ENCODE measurements at regions not wholly inside any gene's neighbourhood (a gene's known extent, or its start where the extent isn't known, plus 50 kb on each side); places are given as distances from the start of the nearest gene placed in this dataset.

DNA sequence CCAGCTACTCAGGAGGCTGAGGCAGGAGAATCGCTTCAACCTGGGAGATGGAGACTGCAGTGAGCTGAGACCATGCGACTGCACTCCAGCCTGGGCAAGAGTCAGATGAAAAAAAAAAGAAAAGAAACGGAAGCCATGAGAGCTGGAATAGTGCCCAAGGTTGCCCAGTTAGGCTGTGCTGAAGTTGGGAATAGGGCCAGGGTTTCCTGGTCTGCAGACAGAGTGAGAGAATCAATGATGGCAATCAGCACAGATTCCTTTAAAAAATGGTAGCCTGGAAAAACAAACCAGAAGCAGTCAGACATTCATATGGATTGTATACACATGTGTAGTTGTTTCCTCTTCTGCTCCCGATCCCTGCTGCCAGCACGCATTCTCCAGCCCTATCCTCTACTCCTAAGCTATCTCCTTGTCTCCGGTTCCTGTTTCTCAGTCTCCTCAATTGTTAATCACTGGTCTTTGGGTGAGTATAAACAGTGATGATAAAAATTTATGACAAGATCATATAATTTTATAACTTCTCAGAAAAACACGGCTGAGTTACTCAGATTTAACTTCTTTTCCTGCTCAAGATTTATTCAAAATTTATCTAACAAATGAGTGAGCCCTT lies 316.2 kb upstream of the UMPS start:
- Histone ChIP-seq H3K4me3 (ENCODE audit: low read depth in 1 of 2, low read length in 2 of 2) (no peak overlapping the region), H3K9ac (ENCODE audit: low read depth in 1 of 2, low read length in 2 of 2) (no peak overlapping the region), H3K9me3 (ENCODE audit: control insufficient read depth in 1 of 2, low read length in 2 of 2) (no peaks in the 10 kb centered on the region), H3K4me1 (ENCODE audit: control insufficient read depth in 1 of 2, insufficient read depth in 2 of 2, low read length in 2 of 2) (peaks cover 0 to 6% of the 10 kb centered on the region in 2 donors), H3K27me3 (ENCODE audit: control insufficient read depth in 1 of 2, insufficient read depth in 2 of 2, low read length in 2 of 2) (no peaks in the 10 kb centered on the region), H3K36me3 (ENCODE audit: control insufficient read depth in 1 of 2, insufficient read depth in 2 of 2, low read length in 2 of 2) (no peaks in the 10 kb centered on the region), H3K27ac (ENCODE audit: low read depth, low read length) (no peak overlapping the region)

DNA sequence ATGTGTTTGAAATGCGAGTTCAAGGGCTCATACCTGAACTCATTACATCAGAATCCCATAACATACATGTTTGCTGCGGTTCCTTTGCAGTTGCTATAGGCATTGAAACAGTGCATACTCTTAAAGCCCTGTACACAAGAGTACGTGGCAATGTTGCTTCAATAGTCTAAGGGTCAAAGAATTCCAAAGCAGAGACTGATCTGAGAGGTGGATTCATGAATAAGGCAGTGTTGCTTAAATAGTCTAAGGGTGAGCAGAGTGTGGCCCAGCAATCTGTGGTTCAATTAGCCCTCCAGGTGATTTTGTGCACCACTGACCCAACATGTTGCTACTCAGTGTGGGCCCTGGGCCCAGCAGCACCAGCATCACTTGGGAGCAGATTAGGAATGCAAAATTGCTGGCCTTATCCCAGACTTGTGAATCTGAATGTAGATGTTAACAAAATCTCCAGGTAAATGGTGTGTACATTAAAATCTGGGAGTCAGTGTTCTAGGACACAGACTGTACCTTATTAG lies 314.7 kb upstream of the UMPS start:
- no peaks in the 10 kb centered on the region for H3K36me3 ChIP-seq (ENCODE audit: control insufficient read depth in 1 of 2, insufficient read depth in 2 of 2, low read length in 2 of 2)
- H3K4me1 ChIP-seq (ENCODE audit: control insufficient read depth in 1 of 2, insufficient read depth in 2 of 2, low read length in 2 of 2): peaks cover 0 to 6% of the 10 kb centered on the region in 2 donors
- H3K27me3 ChIP-seq (ENCODE audit: control insufficient read depth in 1 of 2, insufficient read depth in 2 of 2, low read length in 2 of 2): no peaks in the 10 kb centered on the region
- H3K4me3 ChIP-seq (ENCODE audit: low read depth in 1 of 2, low read length in 2 of 2): no peak overlapping the region
- H3K9me3 ChIP-seq (ENCODE audit: control insufficient read depth in 1 of 2, low read length in 2 of 2): no peaks in the 10 kb centered on the region
- no peak overlapping the region for H3K9ac ChIP-seq (ENCODE audit: low read depth in 1 of 2, low read length in 2 of 2)
- H3K27ac ChIP-seq (ENCODE audit: low read depth, low read length): no peak overlapping the region

DNA sequence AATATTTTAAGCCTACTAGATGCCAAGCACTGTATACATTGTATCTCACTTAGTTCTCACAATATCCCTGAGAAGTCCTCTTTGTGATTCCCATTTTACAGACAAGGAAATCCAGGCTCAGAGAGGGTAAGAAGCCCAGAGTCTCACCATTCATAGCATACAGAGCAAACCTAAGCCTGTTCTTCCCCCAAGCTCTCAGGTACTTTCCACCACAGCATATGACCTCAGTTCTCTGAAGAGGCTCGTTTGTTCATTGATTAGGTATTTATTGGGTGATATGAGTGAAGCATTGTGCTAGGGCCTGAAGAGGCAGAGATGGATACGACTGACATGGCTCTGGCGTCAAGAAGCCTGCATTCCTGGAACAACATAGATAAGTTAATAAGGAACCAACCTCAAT lies 310.9 kb upstream of the UMPS start:
- no peaks in the 10 kb centered on the region for H3K27me3 ChIP-seq (ENCODE audit: control insufficient read depth in 1 of 2, insufficient read depth in 2 of 2, low read length in 2 of 2)
- no peak overlapping the region for H3K9ac ChIP-seq (ENCODE audit: low read depth in 1 of 2, low read length in 2 of 2)
- no peak overlapping the region for H3K27ac ChIP-seq (ENCODE audit: low read depth, low read length)
- H3K4me3 ChIP-seq (ENCODE audit: low read depth in 1 of 2, low read length in 2 of 2): no peak overlapping the region
- no peaks in the 10 kb centered on the region for H3K36me3 ChIP-seq (ENCODE audit: control insufficient read depth in 1 of 2, insufficient read depth in 2 of 2, low read length in 2 of 2)
- H3K9me3 ChIP-seq (ENCODE audit: control insufficient read depth in 1 of 2, low read length in 2 of 2): no peaks in the 10 kb centered on the region
- H3K4me1 ChIP-seq (ENCODE audit: control insufficient read depth in 1 of 2, insufficient read depth in 2 of 2, low read length in 2 of 2): no peaks in the 10 kb centered on the region

DNA sequence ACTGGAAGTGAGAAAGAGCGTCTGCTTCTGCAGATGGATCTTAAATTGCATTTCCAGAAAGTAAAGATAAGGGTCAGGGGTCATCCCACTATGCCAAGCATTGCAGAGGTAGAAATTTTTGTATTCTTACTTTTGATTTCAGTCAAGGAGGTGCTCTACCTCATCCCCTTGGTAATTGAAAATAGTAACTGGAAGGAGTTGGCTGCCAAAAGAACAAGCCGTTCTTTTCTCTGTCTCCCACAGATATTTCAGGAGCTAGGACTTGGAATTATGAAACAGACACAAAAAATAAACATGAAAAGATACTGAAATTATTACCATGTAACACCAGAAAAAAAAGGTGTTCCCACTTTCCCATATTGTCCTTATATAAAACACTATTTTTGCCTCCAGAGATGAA lies 309.9 kb upstream of the UMPS start:
- H3K36me3 ChIP-seq (ENCODE audit: control insufficient read depth in 1 of 2, insufficient read depth in 2 of 2, low read length in 2 of 2): no peaks in the 10 kb centered on the region
- no peaks in the 10 kb centered on the region for H3K4me1 ChIP-seq (ENCODE audit: control insufficient read depth in 1 of 2, insufficient read depth in 2 of 2, low read length in 2 of 2)
- no peak overlapping the region for H3K27ac ChIP-seq (ENCODE audit: low read depth, low read length)
- no peak overlapping the region for H3K9ac ChIP-seq (ENCODE audit: low read depth in 1 of 2, low read length in 2 of 2)
- H3K9me3 ChIP-seq (ENCODE audit: control insufficient read depth in 1 of 2, low read length in 2 of 2): no peaks in the 10 kb centered on the region
- no peaks in the 10 kb centered on the region for H3K27me3 ChIP-seq (ENCODE audit: control insufficient read depth in 1 of 2, insufficient read depth in 2 of 2, low read length in 2 of 2)
- no peak overlapping the region for H3K4me3 ChIP-seq (ENCODE audit: low read depth in 1 of 2, low read length in 2 of 2)

DNA sequence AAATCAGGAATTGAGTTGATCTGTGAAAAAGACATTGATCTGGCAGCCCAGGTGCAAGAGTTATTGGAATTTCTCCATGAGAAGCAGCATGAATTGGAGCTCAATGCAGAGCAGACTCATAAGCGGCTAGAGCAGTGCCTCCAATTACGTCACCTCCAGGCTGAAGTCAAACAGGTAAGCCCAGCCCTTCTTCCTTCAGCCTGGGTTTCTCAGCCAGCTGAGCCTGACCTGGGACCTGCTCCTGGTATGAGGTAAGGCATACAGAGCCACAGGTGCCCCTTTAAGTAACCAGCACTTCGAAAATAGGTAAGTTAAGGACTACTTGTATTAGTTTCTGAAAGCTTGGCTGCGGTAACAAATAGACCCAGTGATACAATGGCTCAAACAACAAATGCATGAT lies 307.4 kb upstream of the UMPS start:
- Histone ChIP-seq H3K9ac (ENCODE audit: low read depth in 1 of 2, low read length in 2 of 2) (no peak overlapping the region), H3K4me3 (ENCODE audit: low read depth in 1 of 2, low read length in 2 of 2) (no peak overlapping the region), H3K36me3 (ENCODE audit: control insufficient read depth in 1 of 2, insufficient read depth in 2 of 2, low read length in 2 of 2) (no peaks in the 10 kb centered on the region), H3K27ac (ENCODE audit: low read depth, low read length) (no peak overlapping the region), H3K4me1 (ENCODE audit: control insufficient read depth in 1 of 2, insufficient read depth in 2 of 2, low read length in 2 of 2) (no peaks in the 10 kb centered on the region), H3K27me3 (ENCODE audit: control insufficient read depth in 1 of 2, insufficient read depth in 2 of 2, low read length in 2 of 2) (no peaks in the 10 kb centered on the region), H3K9me3 (ENCODE audit: control insufficient read depth in 1 of 2, low read length in 2 of 2) (no peaks in the 10 kb centered on the region)

DNA sequence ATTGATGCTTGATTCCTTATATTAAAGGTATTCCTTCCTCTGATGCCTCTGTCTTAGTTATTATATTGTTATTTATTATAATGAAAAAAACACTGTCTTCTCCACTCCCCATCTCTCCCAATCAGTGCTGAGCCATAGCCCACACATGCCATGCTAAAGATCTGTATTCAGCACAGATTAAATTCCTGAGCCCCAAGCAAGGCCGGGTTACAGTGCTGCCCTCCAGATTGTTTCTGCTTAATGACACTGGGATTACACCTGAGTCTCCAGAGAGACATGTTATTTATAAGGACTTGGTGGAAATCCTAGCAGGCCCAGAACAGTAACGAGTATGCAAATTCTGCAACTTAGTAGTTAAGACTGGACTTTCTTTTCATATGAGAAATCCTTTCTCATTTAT lies 305.9 kb upstream of the UMPS start:
- no peaks in the 10 kb centered on the region for H3K36me3 ChIP-seq (ENCODE audit: control insufficient read depth in 1 of 2, insufficient read depth in 2 of 2, low read length in 2 of 2)
- H3K9ac ChIP-seq (ENCODE audit: low read depth in 1 of 2, low read length in 2 of 2): no peak overlapping the region
- H3K9me3 ChIP-seq (ENCODE audit: control insufficient read depth in 1 of 2, low read length in 2 of 2): no peaks in the 10 kb centered on the region
- no peak overlapping the region for H3K4me3 ChIP-seq (ENCODE audit: low read depth in 1 of 2, low read length in 2 of 2)
- peaks cover 4% of the 10 kb centered on the region in 2 donors for H3K4me1 ChIP-seq (ENCODE audit: control insufficient read depth in 1 of 2, insufficient read depth in 2 of 2, low read length in 2 of 2)
- H3K27ac ChIP-seq (ENCODE audit: low read depth, low read length): no peak overlapping the region
- no peaks in the 10 kb centered on the region for H3K27me3 ChIP-seq (ENCODE audit: control insufficient read depth in 1 of 2, insufficient read depth in 2 of 2, low read length in 2 of 2)

DNA sequence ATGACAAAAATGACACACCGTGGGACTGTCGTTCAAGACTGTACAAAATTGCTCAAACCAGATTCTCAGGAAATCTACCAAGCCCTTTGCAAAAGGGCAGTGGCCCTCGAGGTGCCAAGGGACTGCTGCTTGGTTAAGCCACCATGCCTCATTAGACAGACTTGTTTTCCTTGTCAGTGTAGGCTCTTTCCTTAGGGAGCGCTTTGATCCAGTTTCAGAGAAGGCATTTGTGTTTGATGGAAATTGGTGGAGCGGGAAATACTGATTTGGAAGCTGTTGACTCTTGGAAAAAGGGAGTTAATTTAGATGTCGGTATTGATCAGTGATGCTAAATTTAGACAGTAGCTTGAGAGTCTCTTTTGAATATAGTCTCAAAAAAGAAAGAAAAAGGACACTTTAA lies 304.3 kb upstream of the UMPS start:
- no peaks in the 10 kb centered on the region for H3K27me3 ChIP-seq (ENCODE audit: control insufficient read depth in 1 of 2, insufficient read depth in 2 of 2, low read length in 2 of 2)

DNA sequence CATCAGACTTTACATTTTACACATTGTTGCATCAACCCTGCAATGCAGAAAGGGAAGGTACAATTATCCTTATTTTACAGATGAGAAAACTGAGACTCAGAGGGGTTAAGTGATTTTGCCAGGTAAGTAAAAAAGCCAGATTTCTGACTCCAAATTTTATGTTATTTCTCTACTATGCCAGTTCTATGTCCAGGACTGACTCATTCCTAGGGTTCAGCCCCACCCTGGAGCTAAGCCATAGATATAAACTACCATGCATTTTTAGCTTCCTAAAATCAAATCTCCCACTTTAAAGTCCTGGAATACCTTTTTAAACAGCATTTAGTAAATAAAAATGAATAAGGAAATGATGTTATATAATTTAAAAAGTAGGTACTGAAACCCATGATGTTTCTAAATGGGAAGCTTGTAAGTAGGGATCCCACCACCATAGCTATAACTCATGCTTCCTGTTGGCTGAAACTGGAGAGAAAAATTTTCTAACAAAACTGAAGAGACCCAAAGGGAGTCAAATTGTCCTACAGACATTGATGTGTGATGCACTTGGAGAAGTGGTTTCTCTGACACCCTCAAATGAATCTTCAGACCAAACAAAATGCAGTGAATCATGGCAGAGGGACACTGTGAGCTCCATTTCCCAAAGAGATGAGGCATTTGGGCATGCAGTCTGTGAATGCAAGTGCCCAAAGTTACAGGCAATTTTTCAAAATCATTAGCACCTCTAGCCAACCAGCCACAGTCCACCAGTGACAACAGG lies 301.7 kb upstream of the UMPS start:
- Histone ChIP-seq H3K36me3 (ENCODE audit: control insufficient read depth in 1 of 2, insufficient read depth in 2 of 2, low read length in 2 of 2) (no peaks in the 10 kb centered on the region), H3K4me1 (ENCODE audit: control insufficient read depth in 1 of 2, insufficient read depth in 2 of 2, low read length in 2 of 2) (peaks cover 4% of the 10 kb centered on the region in 2 donors), H3K4me3 (ENCODE audit: low read depth in 1 of 2, low read length in 2 of 2) (no peak overlapping the region), H3K9me3 (ENCODE audit: control insufficient read depth in 1 of 2, low read length in 2 of 2) (no peaks in the 10 kb centered on the region), H3K27ac (ENCODE audit: low read depth, low read length) (no peak overlapping the region), H3K9ac (ENCODE audit: low read depth in 1 of 2, low read length in 2 of 2) (no peak overlapping the region), H3K27me3 (ENCODE audit: control insufficient read depth in 1 of 2, insufficient read depth in 2 of 2, low read length in 2 of 2) (no peaks in the 10 kb centered on the region)

More for the DNA sequence above, 304.3 kb upstream of the UMPS start:
- Histone ChIP-seq H3K4me1 (ENCODE audit: control insufficient read depth in 1 of 2, insufficient read depth in 2 of 2, low read length in 2 of 2) (peaks cover 4% of the 10 kb centered on the region in 2 donors), H3K36me3 (ENCODE audit: control insufficient read depth in 1 of 2, insufficient read depth in 2 of 2, low read length in 2 of 2) (no peaks in the 10 kb centered on the region), H3K9ac (ENCODE audit: low read depth in 1 of 2, low read length in 2 of 2) (no peak overlapping the region), H3K4me3 (ENCODE audit: low read depth in 1 of 2, low read length in 2 of 2) (no peak overlapping the region), H3K27ac (ENCODE audit: low read depth, low read length) (no peak overlapping the region), H3K9me3 (ENCODE audit: control insufficient read depth in 1 of 2, low read length in 2 of 2) (no peaks in the 10 kb centered on the region)

DNA sequence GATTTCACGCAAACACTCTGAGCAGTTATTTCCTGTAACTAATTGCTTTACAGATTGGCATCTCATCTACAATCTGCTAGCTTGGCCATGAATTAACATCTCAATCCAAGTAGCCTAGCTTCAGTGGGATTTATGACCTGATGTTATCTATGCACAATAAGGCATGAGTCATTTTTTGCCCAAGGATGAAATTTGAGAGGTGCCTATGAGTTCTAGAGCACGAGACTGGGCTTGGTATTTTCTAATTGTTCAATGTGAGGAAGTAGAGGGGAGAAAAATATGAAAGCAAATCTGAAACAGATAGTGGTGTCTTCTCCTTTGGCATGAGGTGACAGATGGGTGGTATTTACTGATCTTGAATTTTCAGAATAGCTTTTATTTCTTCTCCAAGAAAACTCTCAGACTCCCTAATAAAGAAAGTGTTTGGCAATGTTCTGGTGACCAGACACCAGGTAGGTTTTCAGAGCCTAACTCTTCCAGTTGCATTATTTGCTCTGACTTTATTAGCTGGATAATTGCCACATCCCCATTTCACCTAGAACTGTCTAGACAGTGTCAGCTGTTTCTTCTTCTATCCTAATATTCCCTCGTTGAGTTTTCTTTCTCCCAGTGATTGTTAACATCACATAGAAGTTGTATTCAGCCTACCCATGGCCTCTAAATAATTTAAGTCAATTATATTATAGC lies 301.0 kb upstream of the UMPS start:
- H3K27ac ChIP-seq (ENCODE audit: low read depth, low read length): no peak overlapping the region
- H3K9ac ChIP-seq (ENCODE audit: low read depth in 1 of 2, low read length in 2 of 2): no peak overlapping the region
- H3K4me3 ChIP-seq (ENCODE audit: low read depth in 1 of 2, low read length in 2 of 2): no peak overlapping the region
- no peaks in the 10 kb centered on the region for H3K36me3 ChIP-seq (ENCODE audit: control insufficient read depth in 1 of 2, insufficient read depth in 2 of 2, low read length in 2 of 2)
- peaks cover 4% of the 10 kb centered on the region in 2 donors for H3K4me1 ChIP-seq (ENCODE audit: control insufficient read depth in 1 of 2, insufficient read depth in 2 of 2, low read length in 2 of 2)
- no peaks in the 10 kb centered on the region for H3K27me3 ChIP-seq (ENCODE audit: control insufficient read depth in 1 of 2, insufficient read depth in 2 of 2, low read length in 2 of 2)
- no peaks in the 10 kb centered on the region for H3K9me3 ChIP-seq (ENCODE audit: control insufficient read depth in 1 of 2, low read length in 2 of 2)

DNA sequence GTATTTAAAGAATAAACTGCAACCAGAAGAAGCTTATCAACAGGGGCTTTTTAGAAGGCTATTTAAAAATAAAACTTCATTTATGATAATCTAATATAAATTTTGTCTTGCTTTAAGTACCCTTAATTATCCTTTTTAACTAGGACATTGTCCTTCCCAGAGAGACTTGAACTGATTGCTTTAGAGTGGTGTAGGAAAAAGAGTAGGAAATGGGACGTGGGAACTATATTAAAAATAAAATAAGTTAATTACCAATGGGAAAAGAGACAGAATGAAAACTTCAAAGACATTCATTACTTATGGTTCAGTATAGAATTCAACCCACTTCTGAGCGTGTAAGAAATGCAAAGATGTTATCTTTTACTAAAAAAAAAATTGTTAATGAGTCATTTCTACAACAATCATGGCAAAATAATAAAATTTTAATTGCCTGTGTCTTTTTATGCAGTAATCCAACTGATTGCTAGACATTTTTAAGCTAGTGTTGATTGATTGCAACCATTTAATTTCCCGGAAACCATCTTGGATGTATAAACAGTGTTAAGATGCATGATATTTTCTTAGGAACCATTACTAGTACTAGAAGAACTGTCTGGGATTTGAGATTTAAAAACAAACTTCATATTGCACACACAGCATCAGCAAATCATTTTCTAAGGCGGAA lies 298.8 kb upstream of the UMPS start:
- no peak overlapping the region for H3K4me3 ChIP-seq (ENCODE audit: low read depth in 1 of 2, low read length in 2 of 2)
- H3K9ac ChIP-seq (ENCODE audit: low read depth in 1 of 2, low read length in 2 of 2): no peak overlapping the region
- no peaks in the 10 kb centered on the region for H3K36me3 ChIP-seq (ENCODE audit: control insufficient read depth in 1 of 2, insufficient read depth in 2 of 2, low read length in 2 of 2)
- H3K27ac ChIP-seq (ENCODE audit: low read depth, low read length): no peak overlapping the region
- H3K4me1 ChIP-seq (ENCODE audit: control insufficient read depth in 1 of 2, insufficient read depth in 2 of 2, low read length in 2 of 2): peaks cover 4% of the 10 kb centered on the region in 2 donors
- no peaks in the 10 kb centered on the region for H3K9me3 ChIP-seq (ENCODE audit: control insufficient read depth in 1 of 2, low read length in 2 of 2)
- no peaks in the 10 kb centered on the region for H3K27me3 ChIP-seq (ENCODE audit: control insufficient read depth in 1 of 2, insufficient read depth in 2 of 2, low read length in 2 of 2)

Measured in duodenal mucosa (tissue), 2 donors.